Coronary artery (tissue), 2 donors: ENCODE measurements at regions not wholly inside any gene's neighbourhood (a gene's known extent, or its start where the extent isn't known, plus 50 kb on each side); places are given as distances from the start of the nearest gene placed in this dataset.

Source experiments
- DNase-seq: peaks from one replicate; pipeline ENCODE4 v3.0.0-alpha.2; 2017; ENCODE audit warnings: low spot score
- H3K27ac ChIP-seq, 2 donors: fragments of 200-600 bp; sonication (generic); one replicate each; pipeline ENCODE4 v1.5.1; 2016 to 2019
- H3K4me3 ChIP-seq: fragments of 200-600 bp; sonication (generic); 2 replicates; pipeline ENCODE4 v1.5.1; 2016; ENCODE audit warnings: mild to moderate bottlenecking, moderate library complexity
- TF ChIP-seq, protein P1 (sequence below): fragments of 200-600 bp; sonication (generic); IDR thresholded peaks from one replicate; pipeline ENCODE4 v1.5.1; 2019; ENCODE audit warnings: antibody characterized with exemption

- TF ChIP-seq, protein P1, sequence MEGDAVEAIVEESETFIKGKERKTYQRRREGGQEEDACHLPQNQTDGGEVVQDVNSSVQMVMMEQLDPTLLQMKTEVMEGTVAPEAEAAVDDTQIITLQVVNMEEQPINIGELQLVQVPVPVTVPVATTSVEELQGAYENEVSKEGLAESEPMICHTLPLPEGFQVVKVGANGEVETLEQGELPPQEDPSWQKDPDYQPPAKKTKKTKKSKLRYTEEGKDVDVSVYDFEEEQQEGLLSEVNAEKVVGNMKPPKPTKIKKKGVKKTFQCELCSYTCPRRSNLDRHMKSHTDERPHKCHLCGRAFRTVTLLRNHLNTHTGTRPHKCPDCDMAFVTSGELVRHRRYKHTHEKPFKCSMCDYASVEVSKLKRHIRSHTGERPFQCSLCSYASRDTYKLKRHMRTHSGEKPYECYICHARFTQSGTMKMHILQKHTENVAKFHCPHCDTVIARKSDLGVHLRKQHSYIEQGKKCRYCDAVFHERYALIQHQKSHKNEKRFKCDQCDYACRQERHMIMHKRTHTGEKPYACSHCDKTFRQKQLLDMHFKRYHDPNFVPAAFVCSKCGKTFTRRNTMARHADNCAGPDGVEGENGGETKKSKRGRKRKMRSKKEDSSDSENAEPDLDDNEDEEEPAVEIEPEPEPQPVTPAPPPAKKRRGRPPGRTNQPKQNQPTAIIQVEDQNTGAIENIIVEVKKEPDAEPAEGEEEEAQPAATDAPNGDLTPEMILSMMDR = no peak
Measured at GRCh38 chr14:41418851-41419250, 187.8 kb upstream of the LRFN5 start.

DNA sequence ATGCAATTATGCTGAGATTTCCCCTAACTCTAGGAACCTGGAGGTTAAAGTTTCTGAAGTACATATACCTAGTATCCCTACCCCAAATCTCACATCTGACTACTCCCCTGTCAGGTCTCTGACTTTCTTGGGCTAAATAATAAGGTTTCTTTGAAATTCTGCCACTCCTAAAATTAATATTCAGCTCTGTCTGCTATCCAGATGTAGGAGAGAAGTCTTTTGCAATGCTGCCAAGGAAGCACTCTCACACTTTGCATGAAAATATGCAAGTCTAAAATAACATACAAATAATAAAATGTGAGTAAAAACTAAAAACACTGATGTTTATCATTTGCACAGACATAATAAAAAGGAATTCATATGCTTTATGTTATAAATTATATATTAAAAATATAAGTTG lies 196.9 kb upstream of the LRFN5 start:
- TF ChIP-seq, protein P1 = no peak
- DNase-seq = no peak
- no peak overlapping the region for H3K27ac ChIP-seq
- H3K4me3 ChIP-seq = no peak overlapping the region

More at GRCh38 chr14:41418851-41419250, 187.8 kb upstream of the LRFN5 start:
- DNase-seq = no peak
- Histone ChIP-seq H3K27ac (no peak overlapping the region), H3K4me3 (no peak overlapping the region)

DNA sequence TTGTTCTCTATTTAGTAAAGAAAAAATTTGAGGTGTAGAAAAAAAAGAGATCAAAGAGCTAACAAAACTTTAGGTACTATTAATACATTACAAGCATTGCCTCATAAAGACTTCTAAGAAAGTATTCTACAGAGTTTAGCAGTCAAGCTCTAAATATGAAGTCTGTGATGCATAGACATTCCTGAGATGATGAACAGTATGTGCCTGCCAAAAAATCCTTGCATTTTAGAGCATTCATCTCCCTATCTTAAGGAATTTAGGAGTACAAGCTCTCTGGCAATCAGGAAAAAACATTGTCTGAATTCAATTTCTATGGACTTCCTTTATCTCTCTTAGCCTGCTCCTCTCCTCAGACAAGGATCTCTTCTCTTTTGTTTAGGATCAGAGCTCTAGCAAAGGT lies 202.6 kb upstream of the LRFN5 start:
- TF ChIP-seq, protein P1 = no peak
- H3K27ac ChIP-seq = no peak overlapping the region
- no peak for DNase-seq
- no peak overlapping the region for H3K4me3 ChIP-seq

- no peak for DNase-seq
- TF ChIP-seq, protein P1 = no peak
- Histone ChIP-seq H3K4me3 (no peak overlapping the region), H3K27ac (no peak overlapping the region)
Measured at GRCh38 chr14:41403360-41403759, 203.3 kb upstream of the LRFN5 start.

GRCh38 chr14:41397926-41398325 lies 208.8 kb upstream of the LRFN5 start:
- TF ChIP-seq, protein P1 = no peak
- no peak for DNase-seq

GRCh38 chr14:41393512-41393911 lies 213.2 kb upstream of the LRFN5 start:
- Histone ChIP-seq H3K4me3 (no peak overlapping the region), H3K27ac (no peak overlapping the region)
- TF ChIP-seq, protein P1 = no peak
- no peak for DNase-seq

More at GRCh38 chr14:41397926-41398325, 208.8 kb upstream of the LRFN5 start:
- Histone ChIP-seq H3K27ac (no peak overlapping the region), H3K4me3 (no peak overlapping the region)

GRCh38 chr14:41392226-41392625 lies 214.4 kb upstream of the LRFN5 start:
- TF ChIP-seq, protein P1 = no peak
- no peak for DNase-seq
- Histone ChIP-seq H3K4me3 (no peak overlapping the region), H3K27ac (no peak overlapping the region)
